NCI-H1092 (cell line): ENCODE measurements at regions not wholly inside any gene's neighbourhood (a gene's known extent, or its start where the extent isn't known, plus 50 kb on each side); places are given as distances from the start of the nearest gene placed in this dataset.
"Not testable (repeated sequence)": the region's sequence is repeated elsewhere in the genome, so short reads cannot be mapped to it uniquely, and the experiment has no call there.

Source experiments
- DNase-seq: peaks from one replicate; lab custom pipeline; 2025; lab: John Stamatoyannopoulos, UW

DNA sequence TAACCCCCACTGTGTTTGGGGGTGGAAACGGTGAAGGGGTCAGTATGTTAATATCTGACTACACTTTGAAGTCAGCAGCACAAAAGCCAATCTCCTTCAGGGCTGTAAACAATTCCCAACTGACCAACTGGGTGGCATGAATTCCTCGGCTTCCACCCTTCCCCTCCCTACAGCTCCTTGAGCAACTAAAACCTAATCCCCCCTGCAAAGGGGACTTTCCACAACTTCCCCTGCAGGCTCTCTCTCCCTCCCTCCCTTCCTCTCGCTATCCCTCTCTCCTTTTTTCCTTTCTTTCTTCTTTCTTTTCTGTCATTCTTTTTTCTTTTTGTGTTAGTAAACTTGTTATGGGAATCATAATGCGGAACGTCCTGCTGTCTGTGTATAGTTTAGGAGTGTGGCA lies 65.1 kb upstream of the PTCH1 start:
- DNase-seq, result no peak

DNA sequence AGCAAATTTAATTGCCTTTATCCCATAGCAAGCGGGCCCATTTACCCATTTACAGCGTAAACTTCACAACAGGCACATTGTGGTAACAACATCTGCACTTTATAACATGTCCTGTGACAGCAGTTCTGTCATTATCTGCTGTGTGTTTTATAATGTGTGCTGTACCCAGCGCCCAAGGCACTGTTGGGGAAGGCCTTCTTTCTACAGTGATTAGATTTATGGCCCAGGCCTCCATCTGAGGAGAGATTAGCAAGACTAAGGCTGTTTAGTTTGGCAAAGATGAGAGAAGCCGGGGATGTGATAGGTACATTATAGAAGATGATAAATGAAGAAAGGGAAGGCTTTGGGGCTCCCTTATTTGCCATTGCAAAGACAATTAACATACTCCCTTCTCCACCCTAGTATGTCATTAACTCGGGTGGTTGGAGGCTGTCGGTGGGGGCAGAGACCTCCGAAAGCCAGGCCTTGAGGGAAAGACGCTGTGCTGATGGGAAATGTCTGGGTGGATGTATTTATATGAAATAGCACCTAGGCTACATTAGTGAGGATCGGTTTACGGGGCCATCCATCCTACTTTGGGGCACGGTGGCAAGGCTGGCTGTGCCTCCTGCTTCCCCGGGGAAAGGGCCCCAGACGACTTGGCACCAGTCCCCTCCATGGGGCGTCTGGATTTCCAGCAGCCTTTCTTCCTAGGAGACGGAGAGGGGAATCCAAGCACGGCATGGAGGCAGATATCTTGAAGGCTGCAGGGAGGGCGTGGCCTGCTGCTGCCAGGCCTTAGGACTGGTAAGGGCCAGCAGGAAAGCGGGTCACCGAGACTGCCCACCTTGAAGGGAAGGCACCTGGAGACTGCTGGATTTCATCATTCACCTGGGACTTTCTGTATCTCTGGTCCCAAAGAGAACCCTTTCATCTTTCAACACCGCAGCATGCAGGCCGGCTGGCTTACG lies 64.3 kb upstream of the PTCH1 start:
- no peak for DNase-seq

DNA sequence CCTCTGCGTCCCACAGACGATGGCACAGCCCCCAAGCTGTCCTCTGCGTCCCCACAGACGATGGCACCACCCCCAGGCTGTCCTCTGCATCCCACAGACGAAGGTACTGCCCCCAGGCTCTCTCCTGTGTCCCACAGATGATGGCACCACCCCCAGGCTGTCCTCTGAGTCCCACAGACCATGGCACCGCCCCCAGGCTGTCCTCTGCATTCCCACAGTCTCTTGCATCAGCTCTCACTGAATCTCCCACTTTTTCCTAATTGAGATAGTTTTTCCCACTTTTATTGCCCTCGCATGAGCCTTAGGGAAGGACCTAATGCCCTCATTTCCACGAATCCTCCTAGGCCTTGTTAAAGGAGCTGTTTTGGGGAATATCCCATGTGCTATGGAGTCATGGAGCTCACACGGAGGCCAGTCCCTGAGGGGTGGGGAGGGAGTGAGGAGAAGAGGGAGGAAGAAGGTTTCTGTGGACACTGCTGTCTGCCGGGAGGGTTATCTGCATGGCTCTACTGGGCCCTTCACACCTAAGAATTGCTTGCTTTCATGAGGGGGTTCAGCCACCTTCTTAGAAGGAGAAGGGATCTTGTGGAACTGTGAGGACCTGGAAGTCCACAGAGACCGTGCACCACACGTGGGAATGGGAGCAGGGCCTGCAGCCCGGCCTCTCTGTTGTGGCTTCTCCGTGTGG lies 58.2 kb upstream of the PTCH1 start:
- no peak for DNase-seq

DNA sequence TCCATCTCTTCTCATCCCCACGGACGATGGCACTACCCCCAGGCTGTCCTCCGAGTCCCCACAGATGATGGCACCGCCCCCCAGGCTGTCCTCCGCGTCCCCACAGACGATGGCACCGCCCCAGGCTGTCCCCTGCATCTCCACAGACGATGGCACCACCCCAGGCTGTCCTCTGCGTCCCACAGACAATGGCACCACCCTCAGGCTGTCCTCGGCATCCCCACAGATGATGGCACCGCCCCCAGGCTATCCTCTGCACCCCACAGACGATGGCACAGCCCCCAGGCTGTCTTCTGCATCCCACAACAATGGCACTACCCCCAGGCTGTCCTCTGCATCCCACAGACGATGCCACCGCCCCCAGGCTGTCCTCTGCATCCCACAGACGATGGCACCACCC lies 57.4 kb upstream of the PTCH1 start:
- DNase-seq, result no peak

GRCh38 chr9:95573463-95573862 lies 56.7 kb upstream of the PTCH1 start:
- no peak for DNase-seq

- no peak for DNase-seq
These were observed 55.8 kb upstream of the PTCH1 start for GRCh38 chr9:95572381-95573151.

DNA sequence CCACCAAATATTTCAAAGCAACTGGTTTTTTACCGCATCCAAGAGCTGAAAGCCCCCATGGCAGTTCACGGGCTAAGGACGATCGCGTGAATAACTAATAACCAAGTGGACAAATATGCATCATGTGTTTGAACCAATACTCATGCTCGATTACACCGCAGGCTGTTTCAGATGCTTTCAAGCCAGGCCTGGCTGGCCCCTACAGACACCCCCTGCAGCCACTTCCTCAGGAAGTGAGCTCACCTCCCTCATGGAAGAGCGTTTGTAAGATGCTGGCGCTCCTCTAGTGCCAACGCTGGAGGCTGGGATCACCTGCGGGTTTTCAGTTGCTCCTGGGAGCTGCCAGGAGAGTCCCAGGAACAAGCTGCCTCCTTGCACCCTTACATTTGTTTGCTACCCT lies 53.9 kb upstream of the PTCH1 start:
- no peak for DNase-seq

- no peak for DNase-seq
These were observed 53.4 kb upstream of the PTCH1 start for GRCh38 chr9:95570150-95570549.

- not testable (repeated sequence) for DNase-seq
These were observed 52.0 kb upstream of the PTCH1 start for GRCh38 chr9:95568735-95569134.
